ENCODE measurements at regions not wholly inside any gene's neighbourhood (a gene's known extent, or its start where the extent isn't known, plus 50 kb on each side); places are given as distances from the start of the nearest gene placed in this dataset.

DNA sequence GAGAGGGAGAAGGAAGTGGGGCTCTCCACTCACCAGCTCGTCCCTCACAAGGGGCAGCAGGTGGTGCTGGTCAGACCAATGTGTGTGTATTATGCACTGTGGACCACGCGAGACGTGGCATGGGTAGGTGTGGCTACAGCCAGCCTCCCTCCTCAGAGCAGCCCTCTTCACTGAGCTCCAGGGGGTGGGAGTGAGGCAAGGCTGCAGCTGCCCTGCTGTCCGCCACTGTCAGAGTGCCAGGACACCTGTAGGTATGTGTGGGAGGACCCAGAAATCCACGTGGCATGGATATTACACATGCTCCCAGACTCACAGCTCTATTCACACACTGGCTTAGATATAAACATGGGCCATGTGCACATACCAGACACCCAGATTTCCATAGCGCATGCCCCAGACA lies 90.3 kb downstream of the VEGFA start:
- Histone ChIP-seq H3K4me2 (ENCODE audit: low read length) (no peak overlapping the region), H3K4me3 (replicated peaks in 1 of 2; ENCODE audit: low read depth in 1 of 2, low read length in 2 of 2) (no peak overlapping the region), H3K4me1 (ENCODE audit: control insufficient read depth in 1 of 2, insufficient read depth in 2 of 2, low read length in 2 of 2) (no peaks in the 10 kb centered on the region), H3K9me2 (ENCODE audit: insufficient read depth) (no peaks in the 10 kb centered on the region), H2AFZ (ENCODE audit: low read depth, low read length, poor library complexity, severe bottlenecking) (no peak overlapping the region), H4K20me1 (ENCODE audit: insufficient read depth) (no peaks in the 10 kb centered on the region), H3K27ac (ENCODE audit: low read depth, low read length) (no peak overlapping the region), H3K36me3 (ENCODE audit: control insufficient read depth in 1 of 2, insufficient read depth in 2 of 2, low read length in 2 of 2) (no peaks in the 10 kb centered on the region), H3K9me3 (ENCODE audit: control insufficient read depth in 1 of 2, insufficient read depth in 1 of 2, low read depth in 1 of 2, low read length in 2 of 2) (no peaks in the 10 kb centered on the region), H3K27me3 (ENCODE audit: insufficient read depth, low read length) (peaks cover 8% of the 10 kb centered on the region; the same call in 1 of the 2 replicates), H3K79me2 (ENCODE audit: insufficient read depth, low read length) (no peaks in the 10 kb centered on the region), H3K9ac (ENCODE audit: low read length) (no peak overlapping the region)
- ATAC-seq (peak; percentile 40; the same call in 1 of the 2 replicates), DNase-seq (ENCODE audit: low read depth, low spot score) (no peak)
- ChIA-PET RAD21 (ENCODE audit: low non-redundant PET in 1 of 2, low total read pairs in 2 of 2, uncharacterized antibody in 2 of 2, unreplicated experiment in 2 of 2) (no interaction called here), CTCF (interaction anchor here (1.3 kb wide), 1 partner anchor 9 kb away, joined by 3 read pairs; no protein-coding TSS in a partner anchor), POLR2A (no interaction called here)
- no peak for TF ChIP-seq ELF1 (IDR thresholded peaks at IDR 0.05; ENCODE audit: borderline replicate concordance, low read depth)
- TF ChIP-seq TCF7L2 (IDR thresholded peaks at IDR 0.05; ENCODE audit: borderline replicate concordance, extremely low read depth, insufficient read depth, insufficient read length) = no peak
- TF ChIP-seq SP1 (IDR thresholded peaks at IDR 0.05; ENCODE audit: low read depth) = no peak
- no peak for TF ChIP-seq FOSL1 (IDR thresholded peaks at IDR 0.05; ENCODE audit: low read depth)
- no peak for TF ChIP-seq YY1 (IDR thresholded peaks at IDR 0.05; ENCODE audit: extremely low read depth, insufficient replicate concordance, low read depth, low read length)
- TF ChIP-seq, protein P1, sequence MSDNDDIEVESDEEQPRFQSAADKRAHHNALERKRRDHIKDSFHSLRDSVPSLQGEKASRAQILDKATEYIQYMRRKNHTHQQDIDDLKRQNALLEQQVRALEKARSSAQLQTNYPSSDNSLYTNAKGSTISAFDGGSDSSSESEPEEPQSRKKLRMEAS (IDR thresholded peaks at IDR 0.05) = no peak
- TF ChIP-seq ZNF274 (IDR thresholded peaks at IDR 0.05; ENCODE audit: low read depth, low read length) = no peak
- TF ChIP-seq EGR1 (IDR thresholded peaks at IDR 0.05; ENCODE audit: low read depth) = no peak
- TF ChIP-seq POLR2A (IDR thresholded peaks at IDR 0.05; ENCODE audit: borderline replicate concordance, extremely low read depth, insufficient read depth, insufficient read length) = no peak
- no peak for TF ChIP-seq JUND (IDR thresholded peaks at IDR 0.05)
- TF ChIP-seq POLR2AphosphoS5 (IDR thresholded peaks at IDR 0.05; ENCODE audit: low read depth, low read length) = no peak
- no peak for TF ChIP-seq CEBPB (IDR thresholded peaks at IDR 0.05; ENCODE audit: low read depth)
- TF ChIP-seq RAD21 (IDR thresholded peaks at IDR 0.05; ENCODE audit: low read depth) = no peak
- TF ChIP-seq CBX3 (IDR thresholded peaks at IDR 0.05; ENCODE audit: low read depth) = no peak
- TF ChIP-seq, protein P2, sequence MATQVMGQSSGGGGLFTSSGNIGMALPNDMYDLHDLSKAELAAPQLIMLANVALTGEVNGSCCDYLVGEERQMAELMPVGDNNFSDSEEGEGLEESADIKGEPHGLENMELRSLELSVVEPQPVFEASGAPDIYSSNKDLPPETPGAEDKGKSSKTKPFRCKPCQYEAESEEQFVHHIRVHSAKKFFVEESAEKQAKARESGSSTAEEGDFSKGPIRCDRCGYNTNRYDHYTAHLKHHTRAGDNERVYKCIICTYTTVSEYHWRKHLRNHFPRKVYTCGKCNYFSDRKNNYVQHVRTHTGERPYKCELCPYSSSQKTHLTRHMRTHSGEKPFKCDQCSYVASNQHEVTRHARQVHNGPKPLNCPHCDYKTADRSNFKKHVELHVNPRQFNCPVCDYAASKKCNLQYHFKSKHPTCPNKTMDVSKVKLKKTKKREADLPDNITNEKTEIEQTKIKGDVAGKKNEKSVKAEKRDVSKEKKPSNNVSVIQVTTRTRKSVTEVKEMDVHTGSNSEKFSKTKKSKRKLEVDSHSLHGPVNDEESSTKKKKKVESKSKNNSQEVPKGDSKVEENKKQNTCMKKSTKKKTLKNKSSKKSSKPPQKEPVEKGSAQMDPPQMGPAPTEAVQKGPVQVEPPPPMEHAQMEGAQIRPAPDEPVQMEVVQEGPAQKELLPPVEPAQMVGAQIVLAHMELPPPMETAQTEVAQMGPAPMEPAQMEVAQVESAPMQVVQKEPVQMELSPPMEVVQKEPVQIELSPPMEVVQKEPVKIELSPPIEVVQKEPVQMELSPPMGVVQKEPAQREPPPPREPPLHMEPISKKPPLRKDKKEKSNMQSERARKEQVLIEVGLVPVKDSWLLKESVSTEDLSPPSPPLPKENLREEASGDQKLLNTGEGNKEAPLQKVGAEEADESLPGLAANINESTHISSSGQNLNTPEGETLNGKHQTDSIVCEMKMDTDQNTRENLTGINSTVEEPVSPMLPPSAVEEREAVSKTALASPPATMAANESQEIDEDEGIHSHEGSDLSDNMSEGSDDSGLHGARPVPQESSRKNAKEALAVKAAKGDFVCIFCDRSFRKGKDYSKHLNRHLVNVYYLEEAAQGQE (IDR thresholded peaks at IDR 0.05; ENCODE audit: low read depth) = no peak
- TF ChIP-seq, protein P3, sequence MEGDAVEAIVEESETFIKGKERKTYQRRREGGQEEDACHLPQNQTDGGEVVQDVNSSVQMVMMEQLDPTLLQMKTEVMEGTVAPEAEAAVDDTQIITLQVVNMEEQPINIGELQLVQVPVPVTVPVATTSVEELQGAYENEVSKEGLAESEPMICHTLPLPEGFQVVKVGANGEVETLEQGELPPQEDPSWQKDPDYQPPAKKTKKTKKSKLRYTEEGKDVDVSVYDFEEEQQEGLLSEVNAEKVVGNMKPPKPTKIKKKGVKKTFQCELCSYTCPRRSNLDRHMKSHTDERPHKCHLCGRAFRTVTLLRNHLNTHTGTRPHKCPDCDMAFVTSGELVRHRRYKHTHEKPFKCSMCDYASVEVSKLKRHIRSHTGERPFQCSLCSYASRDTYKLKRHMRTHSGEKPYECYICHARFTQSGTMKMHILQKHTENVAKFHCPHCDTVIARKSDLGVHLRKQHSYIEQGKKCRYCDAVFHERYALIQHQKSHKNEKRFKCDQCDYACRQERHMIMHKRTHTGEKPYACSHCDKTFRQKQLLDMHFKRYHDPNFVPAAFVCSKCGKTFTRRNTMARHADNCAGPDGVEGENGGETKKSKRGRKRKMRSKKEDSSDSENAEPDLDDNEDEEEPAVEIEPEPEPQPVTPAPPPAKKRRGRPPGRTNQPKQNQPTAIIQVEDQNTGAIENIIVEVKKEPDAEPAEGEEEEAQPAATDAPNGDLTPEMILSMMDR (IDR thresholded peaks at IDR 0.05 in 2 of 3, conservative IDR thresholded peaks at IDR 0.05 in 1 of 3; ENCODE audit: borderline replicate concordance in 1 of 3, insufficient read depth in 1 of 3, low read depth in 2 of 3, low read length in 2 of 3) = no peak
- no peak for TF ChIP-seq SIN3A (IDR thresholded peaks at IDR 0.05; ENCODE audit: low read depth)
- TF ChIP-seq, protein P4, sequence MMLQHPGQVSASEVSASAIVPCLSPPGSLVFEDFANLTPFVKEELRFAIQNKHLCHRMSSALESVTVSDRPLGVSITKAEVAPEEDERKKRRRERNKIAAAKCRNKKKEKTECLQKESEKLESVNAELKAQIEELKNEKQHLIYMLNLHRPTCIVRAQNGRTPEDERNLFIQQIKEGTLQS (IDR thresholded peaks at IDR 0.05) = no peak
- TF ChIP-seq ZFX (IDR thresholded peaks at IDR 0.05) = no peak
- TF ChIP-seq EZH2 (IDR thresholded peaks at IDR 0.05) = no peak
- BruUV-seq (replicated peaks) = no TSS peak
- intact Hi-C loops (cut with micrococcal nuclease) = no loop called here

Measured in HCT116 (cell line).